ENCODE measurements at regions not wholly inside any gene's neighbourhood (a gene's known extent, or its start where the extent isn't known, plus 50 kb on each side); places are given as distances from the start of the nearest gene placed in this dataset.

DNA sequence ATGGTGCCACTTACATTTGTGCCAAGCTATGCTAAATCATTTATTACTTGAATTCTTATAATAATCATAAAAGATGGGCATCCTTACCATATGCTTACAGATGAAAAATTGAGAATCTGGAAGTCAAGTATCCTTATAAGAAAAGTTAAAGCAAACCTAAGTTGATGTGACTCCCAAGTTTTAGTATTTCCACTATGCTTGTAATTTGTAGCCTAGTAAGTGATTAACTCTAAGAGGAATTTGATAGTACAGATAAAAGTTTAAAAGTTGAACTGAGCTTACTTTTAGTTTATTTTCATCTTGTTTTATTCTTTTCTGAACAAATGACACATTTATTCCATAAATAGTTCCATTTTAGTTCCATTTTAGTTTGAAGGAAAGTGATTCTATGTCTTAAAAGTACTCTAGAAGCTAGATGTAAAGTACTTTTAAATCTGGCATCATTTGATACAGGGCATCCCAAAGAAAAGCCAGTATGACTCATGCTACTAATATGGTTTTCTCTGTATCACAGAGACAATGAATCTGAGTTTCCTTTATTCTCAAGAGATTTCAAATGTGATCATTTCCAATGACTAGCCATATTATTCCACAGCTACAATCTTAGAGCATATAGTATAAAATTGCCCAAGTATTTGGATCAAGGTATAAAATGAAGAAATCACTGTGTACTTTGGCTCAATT is 596.0 kb downstream of the SLC16A7 start:
- ChIA-PET CTCF (no interaction called here), RAD21 (ENCODE audit: low non-redundant PET in 1 of 2, low total read pairs in 2 of 2, uncharacterized antibody in 2 of 2, unreplicated experiment in 2 of 2) (no interaction called here), POLR2A (no interaction called here)
- ATAC-seq (no peak), DNase-seq (ENCODE audit: low read depth, low spot score) (no peak)
- intact Hi-C loops (cut with micrococcal nuclease): no loop called here
- no peak overlapping the region for H3K9ac ChIP-seq (ENCODE audit: low read length)
- H4K20me1 ChIP-seq (ENCODE audit: insufficient read depth): no peaks in the 10 kb centered on the region
- no peak for TF ChIP-seq EGR1 (IDR thresholded peaks at IDR 0.05; ENCODE audit: low read depth)
- no peak for TF ChIP-seq ZBTB33 (IDR thresholded peaks at IDR 0.05; ENCODE audit: extremely low read depth, insufficient replicate concordance, low read length)
- no peak for TF ChIP-seq ZNF274 (IDR thresholded peaks at IDR 0.05; ENCODE audit: low read depth, low read length)
- no peak for TF ChIP-seq ELF1 (IDR thresholded peaks at IDR 0.05; ENCODE audit: borderline replicate concordance, low read depth)
- no peak for TF ChIP-seq CEBPB (IDR thresholded peaks at IDR 0.05; ENCODE audit: low read depth)
- TF ChIP-seq TCF7L2 (IDR thresholded peaks at IDR 0.05; ENCODE audit: borderline replicate concordance, extremely low read depth, insufficient read depth, insufficient read length): no peak
- TF ChIP-seq MAX (IDR thresholded peaks at IDR 0.05): no peak
- TF ChIP-seq FOSL1 (IDR thresholded peaks at IDR 0.05; ENCODE audit: low read depth): no peak
- TF ChIP-seq EZH2 (IDR thresholded peaks at IDR 0.05): no peak
- no peak for TF ChIP-seq POLR2A (IDR thresholded peaks at IDR 0.05; ENCODE audit: borderline replicate concordance, extremely low read depth, insufficient read depth, insufficient read length)
- TF ChIP-seq YY1 (IDR thresholded peaks at IDR 0.05; ENCODE audit: extremely low read depth, insufficient replicate concordance, low read depth, low read length): no peak
- no peak for TF ChIP-seq SIN3A (IDR thresholded peaks at IDR 0.05; ENCODE audit: low read depth)
- TF ChIP-seq, protein P1, sequence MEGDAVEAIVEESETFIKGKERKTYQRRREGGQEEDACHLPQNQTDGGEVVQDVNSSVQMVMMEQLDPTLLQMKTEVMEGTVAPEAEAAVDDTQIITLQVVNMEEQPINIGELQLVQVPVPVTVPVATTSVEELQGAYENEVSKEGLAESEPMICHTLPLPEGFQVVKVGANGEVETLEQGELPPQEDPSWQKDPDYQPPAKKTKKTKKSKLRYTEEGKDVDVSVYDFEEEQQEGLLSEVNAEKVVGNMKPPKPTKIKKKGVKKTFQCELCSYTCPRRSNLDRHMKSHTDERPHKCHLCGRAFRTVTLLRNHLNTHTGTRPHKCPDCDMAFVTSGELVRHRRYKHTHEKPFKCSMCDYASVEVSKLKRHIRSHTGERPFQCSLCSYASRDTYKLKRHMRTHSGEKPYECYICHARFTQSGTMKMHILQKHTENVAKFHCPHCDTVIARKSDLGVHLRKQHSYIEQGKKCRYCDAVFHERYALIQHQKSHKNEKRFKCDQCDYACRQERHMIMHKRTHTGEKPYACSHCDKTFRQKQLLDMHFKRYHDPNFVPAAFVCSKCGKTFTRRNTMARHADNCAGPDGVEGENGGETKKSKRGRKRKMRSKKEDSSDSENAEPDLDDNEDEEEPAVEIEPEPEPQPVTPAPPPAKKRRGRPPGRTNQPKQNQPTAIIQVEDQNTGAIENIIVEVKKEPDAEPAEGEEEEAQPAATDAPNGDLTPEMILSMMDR (IDR thresholded peaks at IDR 0.05 in 2 of 3, conservative IDR thresholded peaks at IDR 0.05 in 1 of 3; ENCODE audit: borderline replicate concordance in 1 of 3, insufficient read depth in 1 of 3, low read depth in 2 of 3, low read length in 2 of 3): no peak
- no peak for TF ChIP-seq SP1 (IDR thresholded peaks at IDR 0.05; ENCODE audit: low read depth)
- H3K4me2 ChIP-seq (ENCODE audit: low read length): no peak overlapping the region
- no peaks in the 10 kb centered on the region for H3K36me3 ChIP-seq (ENCODE audit: control insufficient read depth in 1 of 2, insufficient read depth in 2 of 2, low read length in 2 of 2)
- no peaks in the 10 kb centered on the region for H3K27me3 ChIP-seq (ENCODE audit: insufficient read depth, low read length)
- H3K4me1 ChIP-seq (ENCODE audit: control insufficient read depth in 1 of 2, insufficient read depth in 2 of 2, low read length in 2 of 2): no peaks in the 10 kb centered on the region
- H3K4me3 ChIP-seq (replicated peaks in 1 of 2; ENCODE audit: low read depth in 1 of 2, low read length in 2 of 2): no peak overlapping the region
- BruUV-seq (replicated peaks): no TSS peak
- H3K9me3 ChIP-seq (ENCODE audit: control insufficient read depth in 1 of 2, insufficient read depth in 1 of 2, low read depth in 1 of 2, low read length in 2 of 2): no peaks in the 10 kb centered on the region
- H3K79me2 ChIP-seq (ENCODE audit: insufficient read depth, low read length): no peaks in the 10 kb centered on the region
- no peak overlapping the region for H2AFZ ChIP-seq (ENCODE audit: low read depth, low read length, poor library complexity, severe bottlenecking)
- H3K27ac ChIP-seq (ENCODE audit: low read depth, low read length): no peak overlapping the region
- no peaks in the 10 kb centered on the region for H3K9me2 ChIP-seq (ENCODE audit: insufficient read depth)
